GM08714 (cell line): ENCODE measurements at regions not wholly inside any gene's neighbourhood (a gene's known extent, or its start where the extent isn't known, plus 50 kb on each side); places are given as distances from the start of the nearest gene placed in this dataset.

Experiments
- H3K4me3 ChIP-seq: fragments of 200-500 bp; sonication (Bioruptor generic); 2 replicates; pipeline ENCODE4 v1.5.1; 2014; ENCODE audit warnings: mild to moderate bottlenecking, low read length, inconsistent platforms
- ZNF274 ChIP-seq: IDR thresholded peaks from 2 replicates; pipeline ENCODE4 v1.6.1; 2012; ENCODE audit warnings: mild to moderate bottlenecking, low read depth, low read length

GRCh38 chr13:33364192-33364591 is 78.6 kb upstream of the STARD13 start:
- no peak overlapping the region for H3K4me3 ChIP-seq
- no peak for TF ChIP-seq ZNF274

- no peak for TF ChIP-seq ZNF274
- H3K4me3 ChIP-seq: no peak overlapping the region
Measured at GRCh38 chr13:33366469-33367062, 81.0 kb upstream of the STARD13 start.

GRCh38 chr13:33367171-33367895 is 81.8 kb upstream of the STARD13 start:
- no peak for TF ChIP-seq ZNF274
- H3K4me3 ChIP-seq: no peak overlapping the region

- no peak for TF ChIP-seq ZNF274
- H3K4me3 ChIP-seq: no peak overlapping the region
Measured at GRCh38 chr13:33367926-33368325, 82.4 kb upstream of the STARD13 start.

GRCh38 chr13:33369073-33369472 is 83.5 kb upstream of the STARD13 start:
- H3K4me3 ChIP-seq: no peak overlapping the region
- TF ChIP-seq ZNF274: no peak

- TF ChIP-seq ZNF274: no peak
Measured at GRCh38 chr13:33372251-33372919, 86.8 kb upstream of the STARD13 start.

GRCh38 chr13:33373624-33374023 is 88.1 kb upstream of the STARD13 start:
- TF ChIP-seq ZNF274: no peak
- no peak overlapping the region for H3K4me3 ChIP-seq

More at GRCh38 chr13:33372251-33372919, 86.8 kb upstream of the STARD13 start:
- no peak overlapping the region for H3K4me3 ChIP-seq

- H3K4me3 ChIP-seq: no peak overlapping the region
- TF ChIP-seq ZNF274: no peak
Measured at GRCh38 chr13:33375421-33375820, 89.9 kb upstream of the STARD13 start.

- no peak overlapping the region for H3K4me3 ChIP-seq
- no peak for TF ChIP-seq ZNF274
Measured at GRCh38 chr13:33376212-33376611, 90.7 kb upstream of the STARD13 start.

GRCh38 chr13:33377411-33377810 is 91.9 kb upstream of the STARD13 start:
- no peak for TF ChIP-seq ZNF274
- no peak overlapping the region for H3K4me3 ChIP-seq

- H3K4me3 ChIP-seq: no peak overlapping the region
- TF ChIP-seq ZNF274: no peak
Measured at GRCh38 chr13:33377825-33378224, 92.3 kb upstream of the STARD13 start.

- TF ChIP-seq ZNF274: no peak
- no peak overlapping the region for H3K4me3 ChIP-seq
Measured at GRCh38 chr13:33379608-33380007, 94.1 kb upstream of the STARD13 start.

- H3K4me3 ChIP-seq: no peak overlapping the region
- no peak for TF ChIP-seq ZNF274
Measured at GRCh38 chr13:33380487-33381079, 95.0 kb upstream of the STARD13 start.

- no peak for TF ChIP-seq ZNF274
- H3K4me3 ChIP-seq: no peak overlapping the region
Measured at GRCh38 chr13:33381180-33381579, 95.6 kb upstream of the STARD13 start.

- no peak for TF ChIP-seq ZNF274
- no peak overlapping the region for H3K4me3 ChIP-seq
Measured at GRCh38 chr13:33381906-33382305, 96.4 kb upstream of the STARD13 start.
